ENCODE measurements at regions not wholly inside any gene's neighbourhood (a gene's known extent, or its start where the extent isn't known, plus 50 kb on each side); places are given as distances from the start of the nearest gene placed in this dataset.

- H3K27me3 ChIP-seq (ENCODE audit: control insufficient read depth, insufficient read depth, low read length): no peaks in the 10 kb centered on the region
- no peaks in the 10 kb centered on the region for H3K36me3 ChIP-seq (replicated peaks; ENCODE audit: control insufficient read depth, insufficient read depth, low read length)
- no peak for DNase-seq
- no peak overlapping the region for H3K4me3 ChIP-seq (ENCODE audit: insufficient read depth, low read depth, low read length)
These were observed 426.6 kb downstream of the ATP23 start for GRCh38 chr12:58368001-58368400.

GRCh38 chr12:58369576-58369975, 428.2 kb downstream of the ATP23 start:
- Histone ChIP-seq H3K4me3 (ENCODE audit: insufficient read depth, low read depth, low read length) (no peak overlapping the region), H3K27me3 (ENCODE audit: control insufficient read depth, insufficient read depth, low read length) (no peaks in the 10 kb centered on the region), H3K36me3 (replicated peaks; ENCODE audit: control insufficient read depth, insufficient read depth, low read length) (no peaks in the 10 kb centered on the region)
- DNase-seq: no peak

GRCh38 chr12:58372298-58372697, 430.9 kb downstream of the ATP23 start:
- H3K27me3 ChIP-seq (ENCODE audit: control insufficient read depth, insufficient read depth, low read length): no peaks in the 10 kb centered on the region
- no peak for DNase-seq
- H3K36me3 ChIP-seq (replicated peaks; ENCODE audit: control insufficient read depth, insufficient read depth, low read length): no peaks in the 10 kb centered on the region
- no peak overlapping the region for H3K4me3 ChIP-seq (ENCODE audit: insufficient read depth, low read depth, low read length)

- no peaks in the 10 kb centered on the region for H3K36me3 ChIP-seq (replicated peaks; ENCODE audit: control insufficient read depth, insufficient read depth, low read length)
- no peak overlapping the region for H3K4me3 ChIP-seq (ENCODE audit: insufficient read depth, low read depth, low read length)
- H3K27me3 ChIP-seq (ENCODE audit: control insufficient read depth, insufficient read depth, low read length): no peaks in the 10 kb centered on the region
- DNase-seq: no peak
These were observed 436.7 kb downstream of the ATP23 start for GRCh38 chr12:58378028-58378427.

GRCh38 chr12:58381546-58381945, 440.2 kb downstream of the ATP23 start:
- no peak for DNase-seq
- Histone ChIP-seq H3K36me3 (replicated peaks; ENCODE audit: control insufficient read depth, insufficient read depth, low read length) (no peaks in the 10 kb centered on the region), H3K4me3 (ENCODE audit: insufficient read depth, low read depth, low read length) (no peak overlapping the region), H3K27me3 (ENCODE audit: control insufficient read depth, insufficient read depth, low read length) (no peaks in the 10 kb centered on the region)

- no peaks in the 10 kb centered on the region for H3K36me3 ChIP-seq (replicated peaks; ENCODE audit: control insufficient read depth, insufficient read depth, low read length)
- no peak overlapping the region for H3K4me3 ChIP-seq (ENCODE audit: insufficient read depth, low read depth, low read length)
- H3K27me3 ChIP-seq (ENCODE audit: control insufficient read depth, insufficient read depth, low read length): no peaks in the 10 kb centered on the region
- no peak for DNase-seq
These were observed 442.8 kb downstream of the ATP23 start for GRCh38 chr12:58384196-58384595.

GRCh38 chr12:58386136-58386535, 444.8 kb downstream of the ATP23 start:
- Histone ChIP-seq H3K36me3 (replicated peaks; ENCODE audit: control insufficient read depth, insufficient read depth, low read length) (no peaks in the 10 kb centered on the region), H3K27me3 (ENCODE audit: control insufficient read depth, insufficient read depth, low read length) (no peaks in the 10 kb centered on the region), H3K4me3 (ENCODE audit: insufficient read depth, low read depth, low read length) (no peak overlapping the region)
- no peak for DNase-seq

- Histone ChIP-seq H3K27me3 (ENCODE audit: control insufficient read depth, insufficient read depth, low read length) (no peaks in the 10 kb centered on the region), H3K36me3 (replicated peaks; ENCODE audit: control insufficient read depth, insufficient read depth, low read length) (no peaks in the 10 kb centered on the region), H3K4me3 (ENCODE audit: insufficient read depth, low read depth, low read length) (no peak overlapping the region)
- DNase-seq: no peak
These were observed 445.8 kb downstream of the ATP23 start for GRCh38 chr12:58387199-58387598.

- Histone ChIP-seq H3K36me3 (replicated peaks; ENCODE audit: control insufficient read depth, insufficient read depth, low read length) (no peaks in the 10 kb centered on the region), H3K4me3 (ENCODE audit: insufficient read depth, low read depth, low read length) (no peak overlapping the region), H3K27me3 (ENCODE audit: control insufficient read depth, insufficient read depth, low read length) (no peaks in the 10 kb centered on the region)
- no peak for DNase-seq
These were observed 446.9 kb downstream of the ATP23 start for GRCh38 chr12:58388261-58388660.

- no peaks in the 10 kb centered on the region for H3K27me3 ChIP-seq (ENCODE audit: control insufficient read depth, insufficient read depth, low read length)
- no peaks in the 10 kb centered on the region for H3K36me3 ChIP-seq (replicated peaks; ENCODE audit: control insufficient read depth, insufficient read depth, low read length)
These were observed 451.8 kb downstream of the ATP23 start for GRCh38 chr12:58393152-58393551.

GRCh38 chr12:58395056-58395455, 453.7 kb downstream of the ATP23 start:
- H3K4me3 ChIP-seq (ENCODE audit: insufficient read depth, low read depth, low read length): no peak overlapping the region
- H3K27me3 ChIP-seq (ENCODE audit: control insufficient read depth, insufficient read depth, low read length): no peaks in the 10 kb centered on the region
- no peak for DNase-seq
- no peaks in the 10 kb centered on the region for H3K36me3 ChIP-seq (replicated peaks; ENCODE audit: control insufficient read depth, insufficient read depth, low read length)

More at GRCh38 chr12:58393152-58393551, 451.8 kb downstream of the ATP23 start:
- no peak for DNase-seq
- H3K4me3 ChIP-seq (ENCODE audit: insufficient read depth, low read depth, low read length): no peak overlapping the region

GRCh38 chr12:58395470-58395869, 454.1 kb downstream of the ATP23 start:
- DNase-seq: no peak
- H3K36me3 ChIP-seq (replicated peaks; ENCODE audit: control insufficient read depth, insufficient read depth, low read length): no peaks in the 10 kb centered on the region
- H3K27me3 ChIP-seq (ENCODE audit: control insufficient read depth, insufficient read depth, low read length): no peaks in the 10 kb centered on the region
- H3K4me3 ChIP-seq (ENCODE audit: insufficient read depth, low read depth, low read length): no peak overlapping the region

- no peak for DNase-seq
- Histone ChIP-seq H3K27me3 (ENCODE audit: control insufficient read depth, insufficient read depth, low read length) (no peaks in the 10 kb centered on the region), H3K4me3 (ENCODE audit: insufficient read depth, low read depth, low read length) (no peak overlapping the region), H3K36me3 (replicated peaks; ENCODE audit: control insufficient read depth, insufficient read depth, low read length) (no peaks in the 10 kb centered on the region)
These were observed 454.9 kb downstream of the ATP23 start for GRCh38 chr12:58396239-58396638.

- DNase-seq: no peak
- no peaks in the 10 kb centered on the region for H3K36me3 ChIP-seq (replicated peaks; ENCODE audit: control insufficient read depth, insufficient read depth, low read length)
- no peak overlapping the region for H3K4me3 ChIP-seq (ENCODE audit: insufficient read depth, low read depth, low read length)
- H3K27me3 ChIP-seq (ENCODE audit: control insufficient read depth, insufficient read depth, low read length): no peaks in the 10 kb centered on the region
These were observed 464.0 kb downstream of the ATP23 start for GRCh38 chr12:58405363-58405762.

GRCh38 chr12:58408516-58408915, 467.1 kb downstream of the ATP23 start:
- H3K4me3 ChIP-seq (ENCODE audit: insufficient read depth, low read depth, low read length): no peak overlapping the region
- H3K36me3 ChIP-seq (replicated peaks; ENCODE audit: control insufficient read depth, insufficient read depth, low read length): no peaks in the 10 kb centered on the region
- no peaks in the 10 kb centered on the region for H3K27me3 ChIP-seq (ENCODE audit: control insufficient read depth, insufficient read depth, low read length)
- DNase-seq: no peak

GRCh38 chr12:58412461-58413060, 471.2 kb downstream of the ATP23 start:
- H3K36me3 ChIP-seq (replicated peaks; ENCODE audit: control insufficient read depth, insufficient read depth, low read length): no peaks in the 10 kb centered on the region
- DNase-seq: no peak
- H3K4me3 ChIP-seq (ENCODE audit: insufficient read depth, low read depth, low read length): no peak overlapping the region
- H3K27me3 ChIP-seq (ENCODE audit: control insufficient read depth, insufficient read depth, low read length): no peaks in the 10 kb centered on the region

All from H7 (cell line).